HG02852 (cell line): ENCODE measurements at regions not wholly inside any gene's neighbourhood (a gene's known extent, or its start where the extent isn't known, plus 50 kb on each side); places are given as distances from the start of the nearest gene placed in this dataset.
"Not testable (repeated sequence)": the region's sequence is repeated elsewhere in the genome, so short reads cannot be mapped to it uniquely, and the experiment has no call there.

Experiments
- ATAC-seq: cut with Tn5 transposase; IDR thresholded peaks from one replicate; pipeline ENCODE4 v1.9.1; 2021; ENCODE audit warnings: mild to moderate bottlenecking, moderate library complexity; ENCODE audit not compliant: unreplicated experiment

DNA sequence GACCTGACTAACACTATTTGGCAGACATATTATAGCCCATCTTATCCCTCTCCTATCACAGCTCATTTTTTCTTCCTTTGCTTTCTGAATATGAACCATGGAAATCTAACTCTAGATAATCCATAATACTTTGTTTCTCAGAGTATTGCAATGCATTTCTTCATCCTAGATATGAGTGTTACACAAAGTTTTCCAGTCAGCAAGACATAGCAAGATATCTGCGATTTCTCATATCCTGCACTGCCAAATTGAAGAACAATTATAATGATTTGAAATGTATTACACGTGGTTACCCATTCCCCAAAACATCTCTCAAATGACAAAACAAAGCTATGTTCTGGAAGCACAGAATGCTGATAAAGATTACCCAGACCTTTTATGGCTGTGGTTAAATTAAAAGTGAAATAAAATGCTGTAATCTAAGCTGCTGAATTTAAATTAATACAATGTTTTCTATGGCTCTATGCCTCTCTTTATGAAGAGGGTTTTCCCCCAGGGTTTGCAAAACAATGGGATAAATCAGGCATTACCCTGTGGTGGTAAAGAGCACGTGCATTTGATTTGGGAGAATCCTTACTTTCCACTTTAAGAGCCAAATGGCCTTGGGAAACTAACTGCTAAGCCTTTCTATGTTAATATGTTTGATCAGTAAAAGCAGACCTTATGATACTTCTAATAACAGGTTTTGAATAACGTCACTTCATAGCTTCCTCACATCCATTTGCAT, 1291.0 kb upstream of the CNTN5 start:
- ATAC-seq: no peak

GRCh38 chr11:97732011-97732632, 1288.6 kb upstream of the CNTN5 start:
- ATAC-seq: no peak

DNA sequence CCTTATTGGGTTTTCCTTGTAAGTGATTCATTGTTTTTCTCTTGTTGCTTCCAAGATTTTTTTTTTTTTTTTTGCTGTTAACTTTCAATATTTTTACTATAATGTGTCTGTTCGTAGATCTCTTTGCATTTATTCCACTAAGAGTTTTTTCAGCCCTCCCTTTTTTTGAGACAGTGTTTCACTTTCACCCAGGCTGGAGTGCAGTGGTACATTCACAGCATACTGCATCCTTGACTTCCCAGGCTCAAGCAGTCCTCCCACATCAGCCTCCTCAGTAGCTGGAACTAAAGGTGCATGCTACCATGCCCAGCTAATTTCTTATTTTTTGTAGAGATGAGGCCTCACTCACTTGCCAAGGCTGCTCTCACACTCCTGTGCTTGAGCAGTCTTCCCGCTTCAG, 1282.0 kb upstream of the CNTN5 start:
- no peak for ATAC-seq

GRCh38 chr11:97739932-97740800, 1280.6 kb upstream of the CNTN5 start:
- ATAC-seq: no peak

- ATAC-seq: no peak
These were observed 1280.0 kb upstream of the CNTN5 start for GRCh38 chr11:97740801-97741151.

DNA sequence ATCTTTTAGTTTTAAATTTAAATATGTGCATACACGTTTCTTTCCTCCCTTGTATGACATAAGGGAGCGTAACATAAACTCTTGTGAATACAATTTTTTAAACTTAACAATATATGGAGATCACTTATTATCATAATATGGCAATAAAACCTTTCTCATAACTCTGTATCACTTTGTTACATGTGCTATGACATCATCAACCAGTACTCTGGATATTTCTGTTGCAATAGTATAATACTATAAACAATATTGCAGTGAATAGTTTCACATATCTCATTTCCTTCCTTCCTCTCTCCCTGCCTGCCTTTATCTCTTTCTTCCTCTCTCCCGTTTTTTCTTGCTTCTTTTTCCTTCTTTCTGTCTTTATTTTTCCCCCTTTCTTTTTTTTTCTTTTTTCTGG, 1278.0 kb upstream of the CNTN5 start:
- no peak for ATAC-seq

DNA sequence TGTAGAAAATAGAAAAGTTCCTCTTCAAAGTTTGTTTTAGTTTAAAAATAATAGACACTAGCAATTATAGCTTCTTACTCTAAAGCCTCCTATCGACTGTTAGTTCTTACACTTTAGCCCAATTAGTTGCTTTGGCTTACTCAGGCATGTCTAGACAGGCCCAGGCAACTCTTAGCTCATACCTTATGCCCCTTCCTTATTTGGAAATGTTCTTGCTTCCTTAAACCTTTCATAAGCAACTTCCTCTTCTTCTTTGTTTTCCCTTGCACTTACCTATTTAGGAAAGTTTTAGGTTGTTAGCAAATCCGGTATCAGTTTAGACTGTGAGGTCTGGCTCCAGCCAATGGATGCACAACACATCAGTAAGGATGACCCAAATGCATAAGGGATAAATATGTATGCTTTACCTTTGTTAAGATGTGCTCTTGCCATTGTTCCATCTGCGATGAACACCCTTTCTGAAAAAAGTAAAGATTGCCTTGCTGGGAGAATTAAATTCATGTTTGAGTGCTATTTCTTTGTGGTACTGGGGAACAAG, 1277.5 kb upstream of the CNTN5 start:
- no peak for ATAC-seq

GRCh38 chr11:97745515-97746050, 1275.2 kb upstream of the CNTN5 start:
- no peak for ATAC-seq

DNA sequence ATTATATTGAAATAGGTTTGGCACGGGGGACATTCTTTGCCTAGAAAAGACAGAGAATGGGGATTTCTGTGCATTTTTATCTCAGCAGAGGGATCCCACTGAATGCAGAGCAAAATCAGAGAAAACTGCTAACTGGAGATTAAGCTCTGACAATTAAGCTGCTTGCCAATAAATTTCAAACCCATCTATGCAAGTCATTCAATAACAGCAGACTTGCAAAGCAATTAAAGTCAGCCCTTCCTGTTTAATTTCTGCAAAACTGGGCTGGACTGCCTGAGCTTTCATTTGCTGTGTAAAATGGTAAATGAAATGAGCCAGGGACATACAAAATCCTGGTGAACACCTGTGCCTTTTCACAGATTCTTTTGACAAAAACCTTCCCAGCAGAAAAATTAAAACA, 1273.9 kb upstream of the CNTN5 start:
- ATAC-seq: no peak

- ATAC-seq: no peak
These were observed 1269.3 kb upstream of the CNTN5 start for GRCh38 chr11:97751405-97751804.

DNA sequence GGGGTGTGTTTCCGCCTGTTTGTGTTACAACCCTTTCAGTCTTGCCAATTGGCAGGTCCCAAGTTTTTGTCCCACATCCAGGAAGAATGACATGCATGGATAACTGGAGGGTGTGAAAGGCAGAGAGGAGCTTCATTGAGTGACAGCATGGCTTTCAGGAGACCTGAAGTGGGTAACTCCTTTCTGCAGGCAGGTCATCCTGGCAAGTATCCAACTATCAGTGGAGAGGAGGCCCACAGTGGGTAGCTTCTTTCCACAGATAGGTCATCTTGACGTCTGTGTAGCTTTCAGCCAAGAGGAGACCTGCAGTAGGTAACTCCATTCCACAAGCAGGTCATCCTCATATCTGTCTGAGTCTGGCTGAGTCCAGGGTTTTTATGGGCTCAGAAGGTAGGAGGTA, 1268.8 kb upstream of the CNTN5 start:
- no peak for ATAC-seq

GRCh38 chr11:97754976-97755375, 1265.8 kb upstream of the CNTN5 start:
- no peak for ATAC-seq

GRCh38 chr11:97756571-97757335, 1264.0 kb upstream of the CNTN5 start:
- ATAC-seq: no peak

- ATAC-seq: no peak
These were observed 1259.6 kb upstream of the CNTN5 start for GRCh38 chr11:97761175-97761574.

DNA sequence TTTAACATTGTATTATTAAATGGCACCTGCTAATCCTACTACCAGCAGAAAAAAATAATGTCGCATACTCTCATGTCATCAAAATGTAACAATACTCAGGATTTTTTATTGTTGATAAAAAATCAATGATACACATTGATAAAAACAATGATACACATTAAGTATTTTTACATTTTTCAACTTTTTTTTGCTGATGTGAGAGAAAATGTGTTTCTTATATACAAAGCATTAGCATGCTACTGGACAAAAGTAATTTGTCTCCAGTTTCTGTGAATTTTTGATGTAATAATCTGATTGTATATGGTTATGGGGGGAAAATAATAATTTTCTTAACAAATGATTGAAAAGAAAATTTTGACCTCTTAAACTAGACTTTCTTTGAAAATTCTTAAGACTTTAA, 1256.6 kb upstream of the CNTN5 start:
- ATAC-seq: no peak

GRCh38 chr11:97764605-97765004, 1256.1 kb upstream of the CNTN5 start:
- no peak for ATAC-seq

DNA sequence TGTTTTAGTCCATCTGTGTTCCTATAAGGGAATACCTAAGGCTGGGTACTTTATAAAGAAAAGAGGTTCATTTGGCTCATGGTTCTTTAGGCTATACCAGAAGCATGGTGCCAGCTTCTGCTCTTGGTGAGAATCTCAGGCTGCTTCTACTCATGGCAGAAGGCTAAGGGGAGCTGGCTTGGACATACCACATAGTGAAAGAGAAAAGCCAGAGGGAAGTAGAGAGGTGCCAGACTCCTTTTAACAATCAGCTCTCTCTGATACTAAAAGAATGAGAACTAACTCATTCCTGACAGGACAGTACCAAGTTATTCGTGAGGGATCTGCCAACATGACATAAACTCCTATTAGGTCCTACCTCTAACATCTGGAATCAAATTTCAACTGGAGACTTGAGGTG, 1250.2 kb upstream of the CNTN5 start:
- no peak for ATAC-seq

- no peak for ATAC-seq
These were observed 1248.0 kb upstream of the CNTN5 start for GRCh38 chr11:97772705-97773104.

DNA sequence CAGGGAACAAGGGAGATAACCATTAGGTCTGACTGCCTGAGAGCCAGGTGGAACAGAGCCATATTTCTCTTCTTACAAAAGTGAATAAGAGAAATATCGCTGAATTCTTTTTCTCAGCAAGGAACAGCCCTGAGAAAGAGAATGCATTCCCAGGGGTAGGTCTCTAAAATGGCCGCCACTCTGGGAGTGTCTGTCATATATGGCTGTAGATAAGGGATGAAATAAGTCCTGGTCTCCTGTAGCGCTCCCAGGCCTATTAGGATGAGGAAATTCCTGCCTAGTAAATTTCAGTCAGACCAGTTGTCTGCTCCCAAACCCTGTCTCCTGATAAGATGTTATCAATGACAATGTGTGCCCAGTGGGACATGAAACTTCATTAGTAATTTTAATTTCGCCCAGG, 1236.4 kb upstream of the CNTN5 start:
- ATAC-seq: not testable (repeated sequence)

- no peak for ATAC-seq
These were observed 1233.8 kb upstream of the CNTN5 start for GRCh38 chr11:97786961-97787360.

GRCh38 chr11:97794876-97795275, 1225.9 kb upstream of the CNTN5 start:
- no peak for ATAC-seq
